ENCODE measurements at regions not wholly inside any gene's neighbourhood (a gene's known extent, or its start where the extent isn't known, plus 50 kb on each side); places are given as distances from the start of the nearest gene placed in this dataset.

DNA sequence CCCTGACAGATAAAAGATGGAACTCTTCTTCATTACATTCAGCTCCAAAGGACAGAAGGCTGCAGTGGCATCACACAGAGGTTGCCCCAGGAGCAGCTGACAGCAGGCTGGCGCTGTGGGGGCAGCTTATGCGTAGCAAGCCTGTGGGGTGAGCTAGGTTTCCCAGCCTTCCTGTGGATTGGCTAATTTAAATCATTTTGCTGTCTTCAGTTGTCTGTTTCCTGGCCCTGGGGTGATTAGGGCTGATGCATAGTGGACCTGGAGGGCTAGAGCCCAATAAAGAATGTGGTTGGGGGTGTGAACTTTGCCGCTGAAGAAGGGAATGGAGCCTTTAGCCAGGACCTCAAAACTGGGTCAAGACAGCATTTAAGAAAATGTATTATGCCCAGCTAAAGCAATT is 1038.0 kb downstream of the SOCS6 start:
- Histone ChIP-seq H3K9me3 (ENCODE audit: control insufficient read depth, low read length) (peaks cover 2% of the 10 kb centered on the region), H3K4me1 (ENCODE audit: control insufficient read depth, insufficient read depth, low read depth, low read length) (no peaks in the 10 kb centered on the region), H3K36me3 (ENCODE audit: control insufficient read depth in 1 of 2, insufficient read depth in 2 of 2, low read depth in 1 of 2, low read length in 2 of 2) (no peaks in the 10 kb centered on the region), H3K9ac (ENCODE audit: low read length) (no peak overlapping the region), H4K8ac (ENCODE audit: low read length) (no peak overlapping the region), H3K79me1 (replicated peaks; ENCODE audit: low read length, poor library complexity, severe bottlenecking) (no peaks in the 10 kb centered on the region), H4K91ac (ENCODE audit: low read length) (no peak overlapping the region), H3K18ac (ENCODE audit: low read depth in 1 of 2, low read length in 2 of 2) (no peak overlapping the region), H3K4ac (ENCODE audit: low read depth in 1 of 2, low read length in 2 of 2) (no peak overlapping the region), H2BK5ac (ENCODE audit: low read depth, low read length, poor library complexity, severe bottlenecking) (no peak overlapping the region), H2AK5ac (ENCODE audit: low read length, severe bottlenecking) (no peak overlapping the region), H3K4me2 (ENCODE audit: low read length, poor library complexity, severe bottlenecking) (no peak overlapping the region), H2BK15ac (ENCODE audit: low read depth, poor library complexity, severe bottlenecking) (no peak overlapping the region), H3K23ac (ENCODE audit: low read length in 2 of 2) (no peak overlapping the region), H3K14ac (ENCODE audit: low read length in 2 of 2) (no peak overlapping the region), H3K27me3 (ENCODE audit: control insufficient read depth in 1 of 2, insufficient read depth in 1 of 2, low read length in 2 of 2) (no peaks in the 10 kb centered on the region), H2BK120ac (ENCODE audit: low read depth, low read length) (no peak overlapping the region), H3K27ac (ENCODE audit: low read length, poor library complexity, severe bottlenecking) (no peak overlapping the region), H2AFZ (ENCODE audit: low read depth, low read length) (no peak overlapping the region), H2BK12ac (ENCODE audit: low read length in 2 of 2) (no peak overlapping the region), H3K4me3 (ENCODE audit: insufficient read depth in 1 of 2, low read depth in 1 of 2, low read length in 2 of 2) (no peak overlapping the region)
- DNase-seq: no peak
- 60% methylated on average over 3 of the region's 3 CpGs for WGBS

DNA sequence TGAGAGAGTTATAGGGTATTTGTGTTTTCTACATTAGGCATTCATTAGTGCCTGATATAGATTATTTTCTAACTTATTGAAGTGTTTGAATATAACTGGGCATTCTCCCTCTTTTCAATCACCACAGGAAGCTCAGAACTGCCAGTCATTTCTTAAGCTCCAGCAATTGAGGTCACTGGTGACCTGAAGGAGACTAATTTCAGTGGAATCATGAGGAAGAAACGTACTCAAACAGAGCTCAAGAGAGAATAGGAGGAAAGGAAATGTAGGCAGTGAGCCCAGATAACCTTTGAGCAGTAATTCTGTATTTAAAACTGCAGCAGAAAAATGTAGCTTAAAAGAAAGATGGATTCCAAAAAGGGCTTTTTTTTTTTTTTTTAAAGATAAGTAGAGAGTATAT is 1035.5 kb downstream of the SOCS6 start:
- Histone ChIP-seq H3K9me3 (ENCODE audit: control insufficient read depth, low read length) (peaks cover 5% of the 10 kb centered on the region), H4K91ac (ENCODE audit: low read length) (no peak overlapping the region), H2BK12ac (ENCODE audit: low read length in 2 of 2) (no peak overlapping the region), H3K4me1 (ENCODE audit: control insufficient read depth, insufficient read depth, low read depth, low read length) (no peaks in the 10 kb centered on the region), H3K36me3 (ENCODE audit: control insufficient read depth in 1 of 2, insufficient read depth in 2 of 2, low read depth in 1 of 2, low read length in 2 of 2) (no peaks in the 10 kb centered on the region), H3K18ac (ENCODE audit: low read depth in 1 of 2, low read length in 2 of 2) (no peak overlapping the region), H3K23ac (ENCODE audit: low read length in 2 of 2) (no peak overlapping the region), H4K8ac (ENCODE audit: low read length) (no peak overlapping the region), H3K27ac (ENCODE audit: low read length, poor library complexity, severe bottlenecking) (no peak overlapping the region), H2AFZ (ENCODE audit: low read depth, low read length) (no peak overlapping the region), H2BK120ac (ENCODE audit: low read depth, low read length) (no peak overlapping the region), H3K9ac (ENCODE audit: low read length) (no peak overlapping the region), H3K4me3 (ENCODE audit: insufficient read depth in 1 of 2, low read depth in 1 of 2, low read length in 2 of 2) (no peak overlapping the region), H3K14ac (ENCODE audit: low read length in 2 of 2) (no peak overlapping the region), H2BK15ac (ENCODE audit: low read depth, poor library complexity, severe bottlenecking) (no peak overlapping the region), H3K27me3 (ENCODE audit: control insufficient read depth in 1 of 2, insufficient read depth in 1 of 2, low read length in 2 of 2) (no peaks in the 10 kb centered on the region), H3K4ac (ENCODE audit: low read depth in 1 of 2, low read length in 2 of 2) (no peak overlapping the region), H2AK5ac (ENCODE audit: low read length, severe bottlenecking) (no peak overlapping the region), H2BK5ac (ENCODE audit: low read depth, low read length, poor library complexity, severe bottlenecking) (no peak overlapping the region), H3K79me1 (replicated peaks; ENCODE audit: low read length, poor library complexity, severe bottlenecking) (no peaks in the 10 kb centered on the region), H3K4me2 (ENCODE audit: low read length, poor library complexity, severe bottlenecking) (no peak overlapping the region)
- 13% methylated on average over 1 of the region's 1 CpG for WGBS
- no peak for DNase-seq

DNA sequence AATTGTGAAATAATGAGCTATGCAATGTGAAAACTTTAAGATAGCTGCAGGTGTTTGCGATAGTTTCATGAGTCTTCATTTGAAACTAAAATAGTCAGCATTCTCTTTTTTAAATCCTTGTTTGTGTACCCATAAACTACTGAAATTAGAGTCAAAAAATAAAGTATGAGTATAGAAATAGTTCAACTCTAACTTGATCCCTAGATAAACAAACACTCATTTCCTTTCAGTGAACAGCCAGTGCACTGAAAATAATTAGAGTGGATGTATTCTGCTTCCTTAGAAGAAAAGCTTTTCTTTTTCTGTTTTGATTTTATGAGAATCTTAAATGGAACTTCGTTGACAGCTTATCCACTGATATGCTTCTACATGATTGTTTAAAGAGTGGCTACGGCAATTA is 1033.4 kb downstream of the SOCS6 start:
- WGBS: no CpG with 5 or more reads among the region's 3 CpGs
- peaks cover 5% of the 10 kb centered on the region for H3K9me3 ChIP-seq (ENCODE audit: control insufficient read depth, low read length)

DNA sequence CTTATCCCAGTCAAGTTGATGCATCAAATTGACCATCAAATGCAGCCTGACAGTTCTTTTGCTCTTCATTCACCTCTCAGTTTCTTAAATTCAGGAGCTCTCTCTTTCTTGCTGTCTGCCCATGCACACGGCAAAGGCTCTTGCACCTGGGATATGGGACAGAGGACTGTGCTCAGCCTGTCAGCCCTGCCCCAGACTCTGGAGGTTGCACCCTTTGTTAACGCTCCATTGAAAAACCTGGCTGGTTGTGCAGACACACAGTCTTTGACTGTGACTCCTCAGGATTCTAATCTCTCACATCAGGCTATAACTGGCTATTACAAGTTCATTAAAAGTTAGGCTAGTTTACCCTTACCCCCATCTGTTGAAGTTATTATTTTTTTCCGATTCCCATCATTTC is 1032.5 kb downstream of the SOCS6 start:
- H3K4me3 ChIP-seq (ENCODE audit: insufficient read depth in 1 of 2, low read depth in 1 of 2, low read length in 2 of 2): no peak overlapping the region
- no peak overlapping the region for H2AK5ac ChIP-seq (ENCODE audit: low read length, severe bottlenecking)
- peaks cover 5% of the 10 kb centered on the region for H3K9me3 ChIP-seq (ENCODE audit: control insufficient read depth, low read length)
- no peak overlapping the region for H2BK12ac ChIP-seq (ENCODE audit: low read length in 2 of 2)
- H3K79me1 ChIP-seq (replicated peaks; ENCODE audit: low read length, poor library complexity, severe bottlenecking): no peaks in the 10 kb centered on the region
- 71% methylated on average over 3 of the region's 3 CpGs for WGBS
- no peaks in the 10 kb centered on the region for H3K4me1 ChIP-seq (ENCODE audit: control insufficient read depth, insufficient read depth, low read depth, low read length)
- no peaks in the 10 kb centered on the region for H3K27me3 ChIP-seq (ENCODE audit: control insufficient read depth in 1 of 2, insufficient read depth in 1 of 2, low read length in 2 of 2)
- no peak overlapping the region for H3K4me2 ChIP-seq (ENCODE audit: low read length, poor library complexity, severe bottlenecking)
- no peak overlapping the region for H3K9ac ChIP-seq (ENCODE audit: low read length)
- H3K14ac ChIP-seq (ENCODE audit: low read length in 2 of 2): no peak overlapping the region
- H2AFZ ChIP-seq (ENCODE audit: low read depth, low read length): no peak overlapping the region
- no peak overlapping the region for H4K91ac ChIP-seq (ENCODE audit: low read length)
- no peak overlapping the region for H2BK15ac ChIP-seq (ENCODE audit: low read depth, poor library complexity, severe bottlenecking)
- no peak overlapping the region for H4K8ac ChIP-seq (ENCODE audit: low read length)
- H3K36me3 ChIP-seq (ENCODE audit: control insufficient read depth in 1 of 2, insufficient read depth in 2 of 2, low read depth in 1 of 2, low read length in 2 of 2): no peaks in the 10 kb centered on the region
- H2BK120ac ChIP-seq (ENCODE audit: low read depth, low read length): no peak overlapping the region
- H3K4ac ChIP-seq (ENCODE audit: low read depth in 1 of 2, low read length in 2 of 2): no peak overlapping the region
- DNase-seq: no peak
- H2BK5ac ChIP-seq (ENCODE audit: low read depth, low read length, poor library complexity, severe bottlenecking): no peak overlapping the region
- no peak overlapping the region for H3K18ac ChIP-seq (ENCODE audit: low read depth in 1 of 2, low read length in 2 of 2)
- no peak overlapping the region for H3K23ac ChIP-seq (ENCODE audit: low read length in 2 of 2)
- no peak overlapping the region for H3K27ac ChIP-seq (ENCODE audit: low read length, poor library complexity, severe bottlenecking)

More for the DNA sequence above, 1033.4 kb downstream of the SOCS6 start:
- H4K8ac ChIP-seq (ENCODE audit: low read length): no peak overlapping the region
- no peak overlapping the region for H3K14ac ChIP-seq (ENCODE audit: low read length in 2 of 2)
- no peak overlapping the region for H2BK5ac ChIP-seq (ENCODE audit: low read depth, low read length, poor library complexity, severe bottlenecking)
- DNase-seq: no peak
- no peak overlapping the region for H3K4me2 ChIP-seq (ENCODE audit: low read length, poor library complexity, severe bottlenecking)
- H3K36me3 ChIP-seq (ENCODE audit: control insufficient read depth in 1 of 2, insufficient read depth in 2 of 2, low read depth in 1 of 2, low read length in 2 of 2): no peaks in the 10 kb centered on the region
- H3K18ac ChIP-seq (ENCODE audit: low read depth in 1 of 2, low read length in 2 of 2): no peak overlapping the region
- no peaks in the 10 kb centered on the region for H3K4me1 ChIP-seq (ENCODE audit: control insufficient read depth, insufficient read depth, low read depth, low read length)
- no peak overlapping the region for H2BK12ac ChIP-seq (ENCODE audit: low read length in 2 of 2)
- no peak overlapping the region for H3K4ac ChIP-seq (ENCODE audit: low read depth in 1 of 2, low read length in 2 of 2)
- H2BK15ac ChIP-seq (ENCODE audit: low read depth, poor library complexity, severe bottlenecking): no peak overlapping the region
- no peak overlapping the region for H3K27ac ChIP-seq (ENCODE audit: low read length, poor library complexity, severe bottlenecking)
- H3K27me3 ChIP-seq (ENCODE audit: control insufficient read depth in 1 of 2, insufficient read depth in 1 of 2, low read length in 2 of 2): no peaks in the 10 kb centered on the region
- H3K23ac ChIP-seq (ENCODE audit: low read length in 2 of 2): no peak overlapping the region
- H3K9ac ChIP-seq (ENCODE audit: low read length): no peak overlapping the region
- no peak overlapping the region for H4K91ac ChIP-seq (ENCODE audit: low read length)
- H2AK5ac ChIP-seq (ENCODE audit: low read length, severe bottlenecking): no peak overlapping the region
- no peak overlapping the region for H2AFZ ChIP-seq (ENCODE audit: low read depth, low read length)
- no peak overlapping the region for H2BK120ac ChIP-seq (ENCODE audit: low read depth, low read length)
- H3K79me1 ChIP-seq (replicated peaks; ENCODE audit: low read length, poor library complexity, severe bottlenecking): no peaks in the 10 kb centered on the region
- no peak overlapping the region for H3K4me3 ChIP-seq (ENCODE audit: insufficient read depth in 1 of 2, low read depth in 1 of 2, low read length in 2 of 2)

All from mesenchymal stem cell (in vitro differentiated cells and primary cell).